NCI-H2081 (cell line): ENCODE measurements at regions not wholly inside any gene's neighbourhood (a gene's known extent, or its start where the extent isn't known, plus 50 kb on each side); places are given as distances from the start of the nearest gene placed in this dataset.
A peak's percentile ranks its signal among the peaks of the same experiment; 100 is the strongest.
"Not testable (repeated sequence)": the region's sequence is repeated elsewhere in the genome, so short reads cannot be mapped to it uniquely, and the experiment has no call there.

Source experiments
- DNase-seq, 2 experiments: peaks; one replicate each; lab custom pipeline; 2025; lab: John Stamatoyannopoulos, UW

DNA sequence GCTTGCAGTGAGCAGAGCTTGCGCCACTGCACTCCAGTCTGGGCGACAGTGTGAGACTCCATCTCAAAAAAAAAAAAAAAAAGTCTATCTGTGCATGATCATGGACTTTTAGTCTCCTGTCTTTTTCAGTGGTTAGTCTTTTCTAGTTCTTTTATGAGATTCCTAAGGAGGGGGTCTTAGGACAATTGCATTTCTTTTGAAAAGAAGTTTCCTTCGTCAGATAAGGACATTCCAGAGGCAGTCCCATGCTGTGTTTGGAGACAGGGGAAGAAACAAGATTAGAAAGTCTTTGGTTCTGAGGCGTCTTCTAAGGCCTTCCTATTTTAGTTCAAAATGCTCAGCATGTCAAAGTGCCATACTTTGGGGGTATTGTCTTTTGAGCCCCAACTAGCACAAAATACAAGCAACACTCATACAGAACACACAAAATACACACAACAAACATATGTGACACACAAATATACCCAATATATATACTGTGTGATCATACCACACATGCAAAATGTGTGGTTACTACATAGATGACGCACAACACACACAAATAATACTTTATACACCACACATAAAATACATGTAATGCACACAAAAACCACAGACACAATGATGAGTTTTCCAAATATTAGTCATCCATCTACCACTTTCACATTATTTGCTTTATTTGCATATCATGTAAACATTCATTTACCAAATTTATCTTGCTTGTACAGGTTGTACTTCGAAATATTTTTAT, 394.5 kb downstream of the SPATA31D1 start:
- no peak for DNase-seq

DNA sequence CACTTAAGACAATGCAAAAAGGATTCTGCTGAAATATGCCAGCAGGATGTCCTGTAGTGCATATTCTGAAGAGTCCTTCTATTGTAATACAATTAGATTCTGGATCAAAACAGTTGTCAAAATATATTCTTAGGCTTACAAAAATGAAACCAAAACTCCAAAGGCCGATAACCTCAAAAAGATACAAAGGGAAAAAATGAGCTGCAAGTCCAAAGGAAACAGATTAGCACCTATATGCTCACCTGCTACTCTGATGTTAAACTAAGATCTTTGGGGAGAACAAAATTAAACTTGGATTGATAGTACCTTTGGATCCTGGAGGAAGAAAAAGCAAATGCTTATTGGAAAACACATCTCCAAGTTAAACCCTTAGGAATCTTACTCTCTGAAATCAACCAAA, 397.1 kb downstream of the SPATA31D1 start:
- DNase-seq, result no peak

DNA sequence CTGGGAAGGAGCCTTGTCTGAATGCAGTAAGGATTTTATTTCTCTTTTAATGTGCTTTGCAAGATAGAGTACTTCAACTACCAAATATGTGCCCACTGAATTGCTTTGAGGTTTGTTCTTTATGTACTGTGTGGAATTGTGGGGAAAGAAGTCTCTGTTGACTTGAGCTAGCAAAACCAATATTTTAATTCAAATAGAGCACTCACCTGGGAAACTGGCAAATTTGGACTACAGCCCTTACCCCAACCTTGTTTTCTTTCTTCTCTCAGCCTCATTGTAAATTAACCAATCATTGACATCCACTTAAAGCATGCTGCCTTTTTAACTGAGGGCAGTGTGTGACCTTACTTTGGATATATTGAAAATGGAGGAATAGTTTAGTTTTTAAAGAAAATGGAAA, 409.0 kb downstream of the SPATA31D1 start:
- DNase-seq, result no peak

DNA sequence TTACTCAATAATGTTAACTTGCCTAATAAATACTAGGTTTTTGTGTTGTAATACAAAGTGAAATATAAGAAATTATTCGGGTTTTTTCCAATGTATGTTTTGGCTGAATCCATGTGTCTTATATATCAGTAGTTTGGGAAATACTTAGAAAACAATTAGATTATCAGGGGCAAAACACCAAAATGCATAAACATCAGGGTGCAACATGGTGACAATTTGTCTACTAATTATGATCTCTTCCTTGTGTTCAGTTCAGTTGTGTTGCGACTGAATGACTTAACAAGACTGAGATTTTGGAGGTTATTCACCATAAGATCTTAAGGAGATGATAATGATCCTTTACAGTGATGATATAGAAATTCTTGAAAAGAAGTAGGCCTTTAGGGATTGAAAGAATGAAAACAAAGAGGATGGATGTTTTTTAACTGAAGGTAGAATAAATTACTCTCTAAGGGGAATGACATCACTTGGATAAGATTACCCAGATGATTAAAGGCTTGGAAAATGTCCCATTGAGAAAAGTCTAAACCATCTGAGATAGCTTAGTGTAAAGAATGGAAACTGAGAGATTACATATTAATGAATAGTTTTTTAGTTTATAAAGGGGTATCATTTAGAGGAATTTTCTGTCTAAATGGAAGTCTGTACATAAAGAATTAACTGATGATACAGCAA, 415.8 kb downstream of the SPATA31D1 start:
- no peak for DNase-seq

DNA sequence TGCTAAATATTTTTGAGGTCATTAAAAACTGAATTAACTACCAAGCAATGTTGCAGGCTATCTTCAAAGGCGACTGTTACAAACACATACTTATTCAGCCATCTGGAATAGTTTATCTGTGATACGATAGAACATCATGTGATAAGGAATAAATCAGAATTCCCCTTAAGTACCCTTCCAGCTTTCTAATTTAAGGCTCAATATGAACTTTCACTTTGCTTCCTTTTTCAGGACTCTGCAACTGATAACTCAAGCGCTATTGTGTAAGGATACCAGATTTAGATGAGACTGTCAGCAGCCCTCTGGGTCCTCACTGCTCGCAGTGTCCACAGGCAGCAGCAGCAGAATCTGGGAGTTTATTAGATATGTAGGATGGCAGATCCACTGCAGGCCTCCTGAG, 416.3 kb downstream of the SPATA31D1 start:
- DNase-seq, result no peak

DNA sequence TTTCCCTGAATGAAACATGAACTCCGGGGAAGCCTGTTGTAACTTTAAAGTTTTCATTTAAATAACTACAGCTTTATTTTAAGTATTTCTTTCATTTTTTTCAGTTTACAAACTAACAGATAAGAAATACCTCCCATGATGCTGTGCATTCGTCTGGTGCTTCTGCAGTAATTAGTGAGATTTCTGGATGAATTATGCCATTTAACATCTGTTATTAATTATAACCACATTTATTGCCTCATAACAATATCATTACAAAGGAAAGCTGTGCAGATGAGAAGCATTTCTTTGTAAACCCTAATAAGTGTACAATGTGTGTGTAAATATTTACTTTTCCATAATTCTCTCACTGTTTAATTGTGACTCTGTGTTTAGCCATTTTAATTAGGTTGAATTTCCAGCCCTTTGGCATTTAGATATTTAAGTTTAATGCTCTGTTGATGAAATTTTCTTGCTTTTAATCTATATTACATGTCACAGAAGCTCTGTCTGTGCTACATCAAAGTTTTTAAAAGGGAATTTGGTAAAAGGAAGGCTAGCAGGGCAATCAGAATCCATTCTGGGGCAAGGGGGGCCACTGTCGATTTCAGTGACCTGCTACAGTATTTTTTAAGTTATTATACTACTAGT, 418.0 kb downstream of the SPATA31D1 start:
- DNase-seq, result peak in 1 of 2 experiments; percentile 7

DNA sequence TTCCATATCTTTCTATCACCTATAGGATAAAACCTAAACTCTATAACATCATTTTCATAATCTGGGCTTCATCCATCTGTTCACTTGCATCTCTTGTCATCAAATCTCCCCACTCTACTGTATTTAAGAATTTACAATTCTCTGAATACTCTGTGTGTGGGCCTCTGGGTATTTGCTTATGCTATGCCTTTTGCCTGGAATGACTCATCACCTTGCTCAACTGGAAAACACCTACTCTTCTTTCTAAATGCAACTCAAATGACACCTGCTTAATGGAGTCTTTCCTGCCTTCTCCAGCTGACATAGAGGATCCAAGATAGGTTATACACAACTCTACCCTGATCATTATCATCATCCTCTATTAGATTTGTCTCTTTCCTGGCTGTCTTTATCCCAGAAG, 421.7 kb downstream of the SPATA31D1 start:
- no peak for DNase-seq

DNA sequence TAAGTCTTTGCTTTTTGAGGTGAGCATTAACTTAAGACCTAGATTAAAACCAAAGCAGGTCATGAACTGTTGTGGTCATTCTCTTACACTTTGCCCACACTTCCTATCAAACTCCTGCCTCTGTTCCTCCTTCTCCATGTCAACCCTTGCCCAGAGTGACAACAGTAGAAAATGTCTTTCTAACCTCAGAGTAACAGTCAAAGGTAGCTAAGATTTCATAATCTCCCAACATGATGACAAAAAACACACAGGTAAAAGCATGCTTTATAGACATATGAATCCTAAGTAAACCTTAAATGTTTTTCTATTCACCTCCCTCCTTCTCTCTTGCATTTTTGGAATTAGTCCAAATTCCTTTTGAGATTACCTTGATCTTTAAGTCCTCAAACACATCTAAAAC, 422.3 kb downstream of the SPATA31D1 start:
- no peak for DNase-seq

DNA sequence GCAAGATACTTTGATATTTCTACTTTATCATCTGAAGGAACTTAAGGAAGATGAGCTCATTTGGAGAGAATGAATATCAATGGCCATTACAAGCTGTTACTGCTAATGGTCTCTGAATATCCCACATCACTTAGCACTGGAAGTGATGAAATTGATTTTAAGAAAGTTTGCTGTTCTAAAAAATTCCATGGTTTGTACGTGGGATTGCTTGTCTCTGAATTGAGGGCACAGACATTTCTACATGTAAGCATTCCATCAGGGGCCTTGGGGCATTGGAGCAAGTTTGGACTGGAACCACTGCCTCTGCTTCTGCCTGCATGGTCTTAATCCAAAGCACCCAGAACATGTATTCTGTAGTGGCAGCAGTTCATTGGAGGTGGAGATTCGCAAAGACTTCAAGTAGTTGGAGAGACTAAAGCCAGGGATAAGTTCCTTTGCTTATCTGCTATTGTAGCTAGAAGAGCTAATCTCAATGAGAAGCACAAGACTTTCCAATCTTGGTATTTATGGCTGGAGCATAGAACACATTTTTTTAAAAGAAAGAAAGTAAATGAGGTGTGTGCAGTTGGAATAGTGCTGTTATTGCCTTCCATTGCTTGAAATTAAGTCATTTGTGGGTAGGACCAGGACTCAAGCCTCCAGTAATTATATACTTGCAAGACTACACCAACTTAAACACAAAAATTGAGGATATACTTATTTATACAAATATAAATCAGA, 424.2 kb downstream of the SPATA31D1 start:
- no peak for DNase-seq

DNA sequence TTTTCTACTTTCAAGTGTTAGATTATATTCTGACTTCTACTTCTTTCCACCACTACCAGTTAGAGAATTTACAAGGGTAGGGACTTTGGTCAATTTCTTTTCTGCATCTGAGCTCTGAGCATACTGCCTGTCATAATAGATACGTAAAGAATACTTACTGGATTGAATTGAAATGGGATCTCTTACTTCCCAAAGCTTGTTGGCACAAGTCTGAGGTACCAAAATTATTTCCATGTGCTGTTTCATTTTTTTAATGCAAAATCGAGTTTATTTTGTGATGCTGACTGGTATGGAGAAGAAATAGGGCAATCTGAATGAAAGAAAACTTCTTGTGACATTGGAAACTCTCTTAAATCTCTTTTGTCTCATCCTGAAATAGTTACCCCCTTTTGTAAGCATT, 428.9 kb downstream of the SPATA31D1 start:
- DNase-seq, result no peak

DNA sequence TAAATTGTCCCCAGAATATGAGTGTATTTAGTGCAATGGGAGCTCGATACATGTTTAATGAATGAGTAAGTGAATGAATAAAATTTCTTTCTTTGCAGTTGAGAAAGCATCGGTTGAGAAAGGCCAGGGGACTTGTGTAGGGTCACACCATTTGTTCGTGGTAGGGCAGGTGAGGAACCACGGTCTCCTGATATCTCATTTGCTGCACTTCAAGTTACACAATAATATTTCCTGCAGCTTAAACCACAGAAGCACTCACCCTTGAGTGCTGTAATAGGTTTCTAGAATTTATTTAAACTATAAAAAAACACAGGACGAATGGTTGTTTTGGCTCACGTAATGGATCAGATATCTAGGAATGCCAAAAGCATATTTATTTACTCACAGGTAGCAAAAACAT, 429.8 kb downstream of the SPATA31D1 start:
- no peak for DNase-seq

DNA sequence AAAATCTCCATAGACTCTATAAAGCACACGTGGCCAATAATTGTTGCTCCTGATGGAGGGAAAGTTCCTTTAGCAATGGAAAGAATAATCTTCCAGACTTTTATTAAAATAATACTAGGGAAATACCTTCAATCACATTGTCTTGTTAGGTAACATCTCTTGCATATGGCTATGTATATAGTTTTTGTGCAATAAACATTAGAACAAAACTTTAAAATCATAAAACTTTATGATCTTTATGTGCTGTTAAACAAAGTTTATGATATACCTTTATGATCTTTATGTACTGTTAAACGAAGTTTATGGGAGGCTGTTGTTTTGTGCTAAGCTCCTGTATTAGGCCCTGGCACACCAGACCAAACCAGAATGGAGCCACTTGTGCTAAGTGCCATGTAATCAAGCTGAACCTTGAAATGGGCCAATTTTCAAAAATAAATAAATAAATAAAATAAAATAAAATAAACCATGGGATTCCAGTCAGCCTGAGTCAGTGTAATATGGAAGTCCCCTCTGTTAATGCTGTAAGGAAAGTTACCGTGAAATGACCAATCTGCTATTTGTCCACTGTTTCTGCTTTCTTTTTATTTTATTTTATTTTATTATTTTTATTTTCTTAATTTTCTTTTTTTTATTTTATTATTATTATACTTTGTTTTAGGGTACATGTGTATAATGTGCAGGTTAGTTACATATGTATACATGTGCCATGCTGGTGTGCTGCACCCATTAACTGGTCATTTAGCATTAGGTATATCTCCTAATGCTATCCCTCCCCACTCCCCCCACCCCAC, 431.3 kb downstream of the SPATA31D1 start:
- no peak for DNase-seq

DNA sequence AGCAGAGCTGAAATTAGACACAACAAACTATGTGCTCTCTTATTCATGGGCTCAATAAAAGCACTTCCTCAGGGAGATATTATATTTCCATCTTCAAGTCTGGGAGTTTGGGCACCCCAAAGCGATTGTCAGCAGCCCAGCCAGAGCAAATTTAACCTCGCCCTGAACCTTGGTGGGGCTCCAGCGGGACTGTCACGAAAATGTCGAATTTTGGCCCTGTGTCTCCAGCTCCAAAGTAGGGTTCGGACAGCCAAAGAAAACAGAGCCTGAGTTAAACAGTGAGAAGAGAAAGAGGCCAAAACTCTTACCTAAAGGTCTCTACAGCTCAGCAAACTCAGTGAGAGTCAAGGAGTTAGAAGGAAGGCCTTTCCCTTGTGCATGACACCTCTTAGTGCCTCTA, 432.9 kb downstream of the SPATA31D1 start:
- DNase-seq, result no peak

DNA sequence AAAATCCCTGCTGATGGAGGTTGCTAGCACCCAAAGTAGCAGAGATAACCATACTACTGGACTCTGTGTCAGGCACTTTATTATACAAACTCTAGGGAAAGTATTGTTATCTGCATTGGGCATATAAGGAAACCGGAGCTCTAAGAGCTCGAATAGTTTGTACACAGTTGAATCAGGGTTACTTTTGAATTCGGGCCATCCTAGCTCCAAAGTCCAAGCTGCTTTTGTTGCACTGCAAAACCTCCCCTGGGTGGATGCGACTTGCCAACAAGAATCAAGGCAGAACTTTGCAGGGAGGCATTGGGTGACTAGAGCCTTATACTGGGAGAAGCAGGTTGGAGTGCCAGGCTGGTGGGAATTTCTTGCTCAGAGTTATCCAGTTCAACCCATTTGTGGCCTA, 435.1 kb downstream of the SPATA31D1 start:
- DNase-seq, result no peak

DNA sequence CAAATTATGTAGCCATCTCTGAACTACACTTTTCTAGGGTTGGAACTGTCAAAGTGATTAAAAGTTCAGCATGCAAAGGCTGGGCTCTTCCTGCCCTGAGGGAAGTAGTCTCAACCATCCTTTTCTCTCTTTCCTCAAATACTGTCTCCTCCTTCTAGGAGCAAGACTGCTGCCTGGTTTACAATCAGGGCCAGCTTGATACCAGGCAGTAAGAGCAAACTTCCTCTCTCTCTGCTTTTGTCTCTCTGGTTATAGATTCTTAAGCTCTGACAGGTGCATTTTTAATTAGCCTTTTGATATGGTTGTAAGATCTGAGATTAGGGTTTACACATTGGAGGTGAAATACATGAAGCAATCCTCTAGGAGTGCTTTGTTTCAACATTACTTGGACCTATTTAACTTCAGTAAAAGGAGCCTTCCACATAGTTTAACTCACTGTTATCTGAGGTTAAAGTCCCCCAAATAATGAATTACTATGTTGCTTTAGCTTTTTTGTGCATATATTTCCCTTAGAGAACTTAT, 436.1 kb downstream of the SPATA31D1 start:
- no peak for DNase-seq

DNA sequence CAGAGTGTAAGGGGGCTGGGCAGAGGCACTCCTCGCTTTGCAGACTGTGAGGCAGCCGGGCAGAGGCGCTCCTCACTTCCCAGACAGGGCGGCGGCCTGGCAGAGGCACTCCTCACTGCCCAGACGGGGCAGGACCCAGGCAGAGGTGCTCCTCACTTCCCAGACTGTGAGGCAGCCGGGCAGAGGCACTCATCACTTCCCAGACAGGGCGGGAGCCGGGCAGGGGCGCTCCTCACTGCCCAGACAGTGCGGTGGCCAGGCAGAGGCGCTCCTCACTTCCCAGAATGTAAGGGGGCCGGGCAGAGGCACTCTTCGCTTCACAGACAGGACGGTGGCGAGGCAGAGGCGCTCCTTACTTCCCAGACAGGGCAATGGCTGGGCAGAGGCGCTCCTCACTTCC, 442.5 kb downstream of the SPATA31D1 start:
- DNase-seq, result no peak

DNA sequence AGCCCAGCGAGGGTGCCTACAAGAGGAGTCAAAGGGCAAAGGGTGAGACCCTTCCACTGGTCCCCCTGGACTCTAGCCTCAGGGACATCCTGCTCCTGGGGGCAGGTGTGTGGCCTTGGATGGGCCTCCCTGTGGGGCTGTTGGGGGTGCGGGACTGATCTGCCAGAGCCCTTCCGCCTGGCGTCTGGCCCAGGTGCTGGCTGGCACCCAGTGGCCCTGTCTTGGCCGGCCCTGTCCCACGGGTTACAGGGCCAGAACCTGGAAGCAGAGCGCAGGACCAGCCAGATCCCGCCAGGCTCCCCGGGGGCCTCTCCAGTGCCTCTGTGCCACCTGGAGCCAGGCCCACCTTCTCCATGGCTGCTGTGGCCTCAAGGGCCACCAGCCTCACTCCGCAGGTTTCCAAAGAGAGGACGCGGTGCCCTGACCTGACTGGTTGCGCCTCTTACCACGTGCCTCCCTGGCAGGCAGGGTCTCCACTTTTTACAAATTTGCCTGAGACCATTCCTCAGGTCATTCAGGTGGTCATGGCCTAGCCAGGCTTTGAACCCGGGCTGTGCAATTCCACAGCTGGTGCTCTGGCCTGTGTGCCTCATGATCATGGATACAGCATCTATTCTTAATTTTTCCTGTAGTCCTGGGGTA, 444.8 kb downstream of the SPATA31D1 start:
- DNase-seq, result not testable (repeated sequence)

DNA sequence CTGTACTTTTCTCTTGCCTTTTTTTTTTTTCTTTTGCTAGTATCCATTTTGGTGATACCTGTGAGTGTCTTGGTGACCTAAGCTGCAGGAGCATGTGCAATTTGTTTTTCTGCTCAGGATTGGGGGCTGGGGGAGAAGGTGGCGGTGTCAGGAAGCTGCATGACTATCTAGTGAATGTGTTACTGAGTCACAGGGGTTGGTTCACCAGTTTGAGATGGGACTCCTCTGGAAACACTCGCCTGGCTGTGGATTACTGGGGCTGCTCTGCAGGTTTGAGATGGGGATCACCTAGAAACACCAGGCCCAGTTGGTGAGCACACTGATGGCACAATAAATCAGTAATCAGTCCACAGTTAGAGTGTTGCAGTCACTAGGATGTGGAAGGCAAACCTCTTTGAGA, 447.9 kb downstream of the SPATA31D1 start:
- no peak for DNase-seq

DNA sequence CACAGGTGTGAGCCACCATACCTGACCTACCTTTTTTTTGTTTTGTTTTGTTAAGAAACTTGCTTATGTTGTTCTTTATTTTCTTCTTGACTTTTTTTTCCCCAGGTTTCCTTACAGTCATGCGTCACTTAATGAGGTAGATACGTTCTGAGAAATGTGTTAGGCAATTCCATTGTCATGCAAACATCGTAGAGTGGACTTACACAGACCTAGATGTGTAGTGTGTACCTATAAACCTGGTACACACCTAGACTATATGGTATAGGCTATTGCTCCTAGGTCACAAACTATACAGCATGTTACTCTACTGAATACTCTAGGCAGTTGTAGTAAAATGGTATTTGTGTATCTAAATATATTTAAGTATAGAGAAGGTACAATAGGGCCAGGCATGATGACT, 448.6 kb downstream of the SPATA31D1 start:
- not testable (repeated sequence) for DNase-seq

DNA sequence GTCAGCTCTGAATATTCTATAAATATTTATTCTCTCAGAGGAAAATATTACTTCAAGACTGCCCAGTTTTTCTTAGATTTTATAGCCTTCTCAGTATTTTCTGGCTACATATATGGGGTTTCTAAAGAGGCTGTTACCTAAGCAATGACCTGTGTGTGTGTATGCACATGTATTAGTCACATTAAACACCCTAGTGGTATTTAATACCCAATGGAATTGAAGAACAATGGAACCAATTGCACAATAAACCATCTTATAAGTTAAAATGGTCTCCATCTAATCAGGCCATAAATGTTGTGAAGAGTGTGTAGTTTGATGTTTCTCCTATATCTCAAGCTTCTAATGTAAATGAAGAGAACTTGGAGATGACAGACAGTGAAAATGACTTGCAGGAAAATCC, 450.0 kb downstream of the SPATA31D1 start:
- DNase-seq, result no peak

DNA sequence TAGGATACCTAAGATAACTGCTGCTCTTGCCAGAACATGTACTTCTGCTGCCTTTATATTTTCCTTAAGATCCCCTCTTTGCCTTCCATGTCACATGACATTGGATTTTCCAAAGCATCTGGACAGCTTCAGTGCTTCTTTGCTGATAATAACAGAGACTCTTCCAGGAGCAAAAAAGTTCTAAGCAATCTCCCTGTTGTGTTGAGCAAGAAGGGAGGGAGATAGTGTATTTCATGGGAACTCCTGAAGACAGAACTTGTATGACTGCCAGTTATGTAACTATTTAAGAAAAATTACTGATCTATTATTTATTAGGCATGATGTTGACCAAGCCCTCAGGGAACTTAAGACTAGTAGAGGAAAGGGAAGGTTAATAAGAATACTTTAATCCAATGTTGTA, 454.7 kb downstream of the SPATA31D1 start:
- DNase-seq, result no peak
